HG03432 (cell line): ENCODE measurements at regions not wholly inside any gene's neighbourhood (a gene's known extent, or its start where the extent isn't known, plus 50 kb on each side); places are given as distances from the start of the nearest gene placed in this dataset.

Experiments
- ATAC-seq: cut with Tn5 transposase; IDR thresholded peaks from one replicate; pipeline ENCODE4 v1.9.1; 2021; ENCODE audit warnings: mild to moderate bottlenecking, moderate library complexity; ENCODE audit not compliant: unreplicated experiment

DNA sequence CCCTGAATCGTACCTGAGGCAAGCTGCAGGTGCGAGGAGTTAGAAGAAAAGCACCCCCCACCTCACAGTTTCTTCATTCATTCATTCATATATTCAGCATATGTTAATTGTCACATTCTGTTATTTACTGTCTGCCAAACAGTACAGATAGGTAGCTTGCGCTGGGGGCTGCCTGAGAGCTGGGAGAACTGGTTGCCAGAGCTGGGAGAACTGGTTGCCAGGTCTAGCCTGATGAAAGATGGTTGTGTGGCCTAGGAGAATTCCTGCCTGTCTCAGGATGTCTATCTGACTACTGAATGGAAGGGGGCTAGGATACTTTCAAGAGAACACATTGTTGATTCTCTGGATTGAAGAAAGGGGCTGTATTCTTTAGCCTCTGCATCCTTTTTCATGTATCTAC, 225.9 kb upstream of the POU3F1 start:
- no peak for ATAC-seq

DNA sequence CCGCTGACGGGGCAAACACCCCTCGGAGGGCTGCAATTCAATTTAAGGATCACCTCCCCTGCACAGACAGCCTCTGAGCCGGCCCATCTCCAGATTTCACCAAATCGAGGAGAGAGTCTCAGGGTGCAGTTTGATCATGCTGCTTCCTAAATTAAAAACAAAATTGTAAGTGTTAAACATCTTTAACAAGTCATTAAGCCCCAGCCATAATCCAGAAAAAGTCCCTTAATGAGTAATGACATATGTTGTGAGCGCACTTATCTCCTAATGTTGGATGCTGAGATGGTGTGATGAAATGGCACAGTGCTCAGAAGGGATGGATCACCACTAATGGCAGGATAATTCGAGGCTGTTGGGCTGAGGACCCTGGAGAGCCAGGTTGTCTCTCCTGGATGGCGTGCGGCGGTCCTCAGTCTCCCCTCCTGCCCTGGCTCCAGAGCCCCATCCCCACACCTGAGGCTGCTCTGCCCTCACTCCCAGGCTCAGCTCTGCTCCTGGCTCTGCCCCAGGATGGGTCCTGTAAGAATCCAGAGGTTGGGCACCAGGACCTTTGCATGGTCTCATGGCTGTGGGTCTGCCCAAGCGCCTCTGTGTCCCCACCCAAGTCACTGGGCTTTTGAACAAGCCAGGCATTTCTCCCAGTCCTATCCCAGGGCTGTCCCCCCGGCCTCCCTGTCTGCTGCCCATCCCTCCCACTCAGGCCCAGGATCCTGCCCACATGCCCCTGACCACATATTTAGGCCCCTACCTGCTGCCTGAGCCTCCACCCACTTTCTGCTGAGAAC, 224.4 kb upstream of the POU3F1 start:
- no peak for ATAC-seq

DNA sequence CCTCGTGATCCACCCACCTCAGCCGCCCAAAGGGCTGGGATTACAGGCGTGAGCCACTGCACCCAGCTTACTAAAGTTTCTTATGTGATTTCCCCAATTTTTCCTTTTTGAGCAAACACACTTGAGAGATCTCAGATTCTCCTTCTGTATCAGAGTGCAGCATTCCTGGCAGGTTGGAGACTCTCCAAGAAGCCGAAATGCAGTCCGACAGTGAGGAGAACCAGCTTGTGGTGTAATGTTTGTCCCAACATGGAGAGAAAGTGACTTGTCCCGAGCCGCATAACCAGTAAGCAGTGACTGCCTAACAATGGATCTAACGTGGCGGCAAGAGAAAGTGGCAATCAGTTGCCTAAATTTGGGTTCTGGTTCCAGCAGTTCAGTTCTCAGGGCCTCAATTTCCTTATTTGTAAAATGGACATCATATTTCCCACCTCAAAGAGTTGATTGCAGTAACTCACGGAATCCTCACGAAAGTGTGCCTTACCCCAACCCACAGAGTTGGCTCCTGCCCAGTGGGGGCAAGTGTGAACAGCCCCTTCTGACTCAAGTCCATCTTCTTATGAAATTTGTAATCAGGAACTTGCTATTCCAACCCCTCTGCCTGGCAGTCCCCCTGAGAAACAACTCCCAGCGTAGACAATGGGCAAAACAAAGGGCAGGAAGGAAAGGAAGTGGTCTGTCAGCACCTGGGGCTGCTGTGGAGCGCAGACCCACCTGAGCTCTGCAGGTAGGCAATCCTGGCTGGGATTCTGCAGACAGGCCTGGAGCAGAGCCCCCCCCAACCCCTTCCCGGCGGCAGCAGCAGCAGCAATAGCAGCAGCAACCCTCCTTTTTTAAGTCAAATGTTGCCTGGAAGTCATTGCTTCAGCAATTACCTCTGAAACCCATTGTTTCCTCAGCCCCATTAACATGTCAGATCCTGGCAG, 223.6 kb upstream of the POU3F1 start:
- ATAC-seq: no peak

DNA sequence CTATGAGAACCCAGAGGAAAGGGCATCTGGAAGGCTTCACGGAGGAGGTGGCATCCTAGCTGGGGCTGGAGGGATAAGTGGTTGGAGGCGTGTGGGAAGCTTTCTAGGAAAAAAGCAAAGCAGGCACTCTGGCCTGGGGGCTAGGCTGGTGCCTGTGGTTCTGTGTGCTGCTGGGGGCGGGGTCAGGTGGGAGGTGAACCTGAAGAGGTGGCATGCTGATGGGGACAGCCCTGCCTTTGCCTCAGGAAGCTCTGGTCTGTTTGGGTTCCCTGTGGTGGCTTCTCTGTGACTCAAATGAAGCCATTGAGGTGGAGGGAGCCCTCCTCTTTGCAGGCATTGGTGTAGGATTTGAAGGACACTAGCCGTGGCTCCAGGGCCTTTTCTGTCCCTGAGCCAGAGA, 221.6 kb upstream of the POU3F1 start:
- no peak for ATAC-seq

DNA sequence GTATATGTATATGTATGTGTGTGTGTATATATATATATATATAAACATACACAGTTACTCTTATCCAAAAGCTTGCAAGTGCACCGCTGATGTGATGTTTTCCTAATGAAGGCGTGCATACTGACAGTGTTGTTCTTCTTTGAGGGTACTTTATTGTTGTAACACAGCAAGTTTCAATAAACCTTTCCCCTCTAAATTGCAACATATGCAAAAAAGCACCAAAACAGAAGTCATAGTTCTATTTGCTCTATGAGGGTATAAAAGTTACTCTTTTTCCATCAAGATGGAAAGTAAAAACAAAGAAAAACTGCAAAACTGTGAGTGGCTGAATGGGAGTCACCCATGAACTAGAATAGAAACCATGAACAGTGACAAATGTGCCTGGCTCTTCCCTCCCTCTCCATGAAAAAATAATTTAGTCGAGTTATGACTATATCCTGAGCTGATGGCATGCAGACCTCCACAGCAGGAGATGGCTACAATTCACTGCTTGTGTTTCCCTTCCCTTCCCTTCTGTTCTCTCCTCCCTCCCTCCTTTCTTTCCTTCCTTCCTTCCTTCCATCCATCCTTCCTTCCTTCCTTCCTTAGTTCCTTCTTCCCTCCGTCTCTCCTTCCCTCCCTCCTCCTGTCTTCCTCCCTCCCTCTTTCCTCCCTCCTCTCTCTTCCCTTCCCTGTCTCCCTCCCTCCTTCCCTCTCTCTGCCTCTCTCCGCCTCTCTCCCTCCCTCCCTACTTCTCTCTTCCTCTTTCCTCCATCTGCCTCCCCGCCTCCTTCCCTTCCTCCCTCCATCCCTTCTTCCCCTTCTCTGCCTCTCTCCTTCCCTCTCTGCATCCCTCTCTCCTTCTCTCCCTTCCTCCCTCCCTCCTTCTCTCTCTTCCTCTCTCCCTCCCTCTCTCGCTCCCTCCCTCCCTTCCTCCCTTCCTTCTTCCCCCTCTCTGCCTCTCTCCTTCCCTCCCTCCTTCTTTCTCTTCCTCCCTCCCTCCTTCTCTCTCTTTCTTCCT, 220.7 kb upstream of the POU3F1 start:
- ATAC-seq: no peak

DNA sequence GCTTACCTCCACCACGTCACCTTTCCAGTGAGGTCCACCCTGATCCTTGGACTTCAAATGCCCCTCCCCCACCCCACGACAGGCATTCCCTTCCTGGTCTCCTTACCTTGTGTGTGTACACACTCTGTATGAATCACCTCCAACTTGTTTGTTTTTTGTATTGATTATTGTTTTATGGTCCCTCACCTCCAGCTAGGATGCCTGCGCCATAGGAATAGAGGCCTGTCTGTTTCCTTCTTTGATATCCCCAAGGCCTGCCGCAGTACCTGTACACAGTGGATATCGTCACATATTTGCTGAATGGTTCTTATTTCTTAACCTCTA, 219.6 kb upstream of the POU3F1 start:
- no peak for ATAC-seq

DNA sequence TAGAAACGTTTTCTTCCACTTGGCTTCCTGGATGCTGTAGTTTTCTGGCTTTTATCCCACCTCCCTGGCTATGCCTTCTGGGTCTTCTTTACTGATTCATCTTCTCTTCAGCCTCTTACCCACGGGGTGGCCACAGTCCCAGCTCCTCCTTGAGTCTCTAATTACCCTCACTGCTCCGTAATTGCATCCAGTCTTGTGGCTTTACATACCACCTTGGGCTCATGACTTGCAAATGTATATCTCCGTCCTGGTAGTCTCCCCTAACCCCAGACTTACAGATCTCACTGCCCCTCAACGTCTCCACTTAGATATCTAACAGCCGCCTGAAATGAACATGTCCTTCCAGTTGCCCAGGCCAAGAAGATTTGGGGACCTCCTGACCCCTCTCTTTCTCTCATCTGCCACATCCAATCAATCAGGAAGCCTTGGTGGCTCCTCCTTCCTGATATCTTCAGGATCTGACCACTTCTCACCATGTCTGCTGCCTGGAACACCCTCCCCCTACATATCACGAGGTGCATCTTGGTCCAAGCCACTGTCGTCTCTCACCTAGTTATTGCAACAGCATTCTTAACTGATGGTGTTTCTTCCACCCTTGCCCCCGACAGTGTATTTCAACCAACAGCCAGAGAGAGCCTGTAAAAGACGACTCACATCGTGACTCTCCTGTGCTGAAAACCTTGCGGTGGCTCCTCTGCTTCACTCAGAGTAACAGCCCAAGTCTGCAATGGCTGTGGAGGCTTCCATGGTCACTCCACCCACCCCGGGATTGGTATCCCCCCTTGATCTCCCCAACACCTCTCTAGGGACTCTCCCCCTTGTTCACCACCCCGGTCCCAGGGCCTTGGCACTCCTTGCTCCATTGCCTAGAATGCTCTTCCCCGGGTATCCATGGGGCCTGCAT, 219.0 kb upstream of the POU3F1 start:
- no peak for ATAC-seq

DNA sequence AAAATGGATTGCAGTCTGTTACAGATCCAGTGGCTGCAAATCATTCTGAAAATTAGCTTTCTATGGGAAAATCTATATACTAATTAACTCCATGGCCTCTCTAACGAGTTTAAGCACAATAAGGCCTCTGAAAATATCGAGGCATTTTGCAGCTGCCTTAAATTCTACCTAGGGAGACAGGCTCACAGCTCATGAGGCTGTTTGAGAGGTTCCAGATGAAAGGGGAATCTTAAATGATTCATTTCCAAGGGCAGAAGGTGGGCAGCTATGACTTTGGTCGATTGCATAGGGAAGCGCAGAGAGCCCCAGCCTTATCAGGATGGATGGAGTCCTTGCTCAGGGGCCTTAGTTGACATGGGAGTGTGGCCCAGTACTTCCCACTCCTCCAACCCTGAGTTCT, 216.8 kb upstream of the POU3F1 start:
- ATAC-seq: no peak

DNA sequence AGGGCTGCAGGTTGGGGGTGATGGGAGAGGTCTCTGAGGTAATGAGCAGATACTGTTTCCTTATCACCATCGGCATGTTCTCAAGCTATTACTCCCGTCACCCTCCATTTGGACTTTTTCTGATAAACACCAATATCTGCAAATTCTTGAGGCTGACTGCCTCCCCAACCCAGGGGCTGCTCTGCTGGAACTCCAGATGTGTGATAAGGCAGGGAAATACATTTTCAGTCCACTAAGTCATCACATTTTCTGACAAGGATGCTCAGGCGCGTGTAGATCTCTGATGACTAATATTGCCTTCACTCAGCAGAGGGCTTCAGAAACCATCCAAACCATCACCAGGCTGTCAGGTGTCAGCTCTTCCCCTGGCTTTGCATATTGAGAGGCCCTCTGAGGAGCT, 215.0 kb upstream of the POU3F1 start:
- ATAC-seq: no peak

DNA sequence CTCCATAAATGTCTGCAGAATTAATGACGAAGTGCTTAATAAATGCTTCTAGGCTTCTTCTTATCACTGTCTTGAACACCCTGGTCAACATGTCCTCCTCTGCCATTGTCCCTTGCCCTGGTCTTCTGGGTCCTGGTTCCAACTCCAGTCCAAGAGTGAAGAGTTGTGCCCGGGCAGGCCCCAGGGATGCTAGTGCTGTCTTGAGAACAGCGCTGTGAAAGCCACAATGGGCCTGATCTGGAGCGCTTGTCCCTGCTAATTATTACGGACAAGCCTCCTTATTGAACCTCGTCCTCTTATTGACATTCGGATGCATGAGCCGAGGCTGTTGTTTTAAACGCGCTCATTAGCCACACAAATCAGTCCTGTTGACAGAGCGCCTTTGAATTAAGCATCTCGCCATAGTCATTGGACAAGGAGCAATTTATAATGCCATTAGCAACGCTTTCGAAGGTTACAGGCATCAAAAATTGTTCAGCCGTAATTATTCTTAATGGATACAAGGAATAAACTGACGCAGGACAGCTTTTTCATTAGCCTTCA, 211.6 kb upstream of the POU3F1 start:
- no peak for ATAC-seq

DNA sequence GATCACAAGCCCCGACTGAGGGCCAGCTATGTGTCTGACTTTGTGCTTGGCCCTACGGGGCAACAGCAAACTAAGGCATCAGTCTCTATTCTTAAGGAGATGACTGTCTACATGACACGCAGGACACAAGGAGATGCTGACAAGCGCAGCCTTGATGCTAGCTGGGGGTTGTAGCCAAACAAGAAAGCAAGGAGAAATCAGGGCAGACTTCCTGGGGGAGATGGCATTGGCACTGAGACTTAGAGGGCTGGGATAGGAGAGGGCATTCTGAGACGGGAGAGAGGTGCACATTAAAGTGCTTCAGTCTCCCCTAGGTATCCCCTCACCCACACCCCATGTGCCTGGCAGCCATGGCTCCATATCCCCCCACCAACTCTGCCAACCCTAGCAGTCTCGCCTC, 210.8 kb upstream of the POU3F1 start:
- ATAC-seq: no peak

DNA sequence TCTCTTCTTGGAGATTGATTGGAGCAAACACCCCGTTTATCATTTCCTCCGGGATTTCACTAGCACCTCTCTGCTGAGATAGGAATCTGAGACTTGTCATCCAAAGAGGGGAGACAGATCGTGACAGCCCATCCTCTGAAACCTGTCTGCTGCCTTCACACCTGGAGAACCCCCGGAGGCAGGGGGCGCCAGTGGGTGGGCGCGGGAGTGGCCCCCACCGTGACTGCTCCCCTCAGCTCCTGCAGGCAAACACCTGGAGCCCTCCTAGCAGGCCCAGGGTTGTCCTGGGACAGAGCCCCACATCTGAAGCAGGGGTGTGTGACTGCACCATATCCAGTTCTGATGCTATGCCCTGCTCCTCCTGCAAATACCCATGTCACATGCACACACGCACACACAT, 209.5 kb upstream of the POU3F1 start:
- ATAC-seq: no peak

DNA sequence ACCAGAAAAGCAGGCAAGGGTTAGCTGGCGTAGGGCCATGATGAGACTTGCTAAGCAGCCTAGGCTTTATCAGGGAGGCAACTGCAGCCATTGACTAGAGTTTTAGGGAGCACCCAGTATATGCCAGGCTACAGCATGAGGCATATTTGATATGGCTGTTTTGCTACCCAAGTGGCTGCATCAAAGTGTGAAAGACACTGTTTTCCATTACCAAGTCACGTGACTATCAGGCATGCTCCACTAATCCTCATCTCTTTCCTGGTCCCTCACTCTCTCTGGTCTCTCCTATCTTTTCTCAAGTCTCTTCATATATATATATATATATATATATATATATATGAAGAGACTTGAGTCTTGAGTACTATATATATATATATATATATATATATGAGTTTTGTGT, 206.7 kb upstream of the POU3F1 start:
- ATAC-seq: no peak

DNA sequence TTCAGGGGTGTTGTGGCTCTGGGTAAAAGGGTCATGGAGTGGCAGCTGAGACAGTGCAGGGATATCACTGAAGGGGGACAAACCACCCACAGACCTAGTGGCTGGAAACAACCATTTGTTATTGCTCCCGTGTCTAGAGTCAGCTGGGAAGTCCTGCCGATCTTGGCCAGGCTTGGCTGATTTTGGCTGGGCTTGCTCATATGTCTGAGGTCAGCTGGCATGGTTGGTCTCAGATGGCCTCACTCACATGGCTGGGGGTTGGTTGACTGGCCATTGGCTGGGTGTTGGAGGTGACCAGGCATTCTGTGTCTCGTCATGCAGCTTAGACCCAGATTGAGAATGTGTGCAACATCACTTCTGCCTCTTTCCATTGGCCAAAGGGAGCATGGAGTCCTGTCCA, 203.8 kb upstream of the POU3F1 start:
- ATAC-seq: no peak

DNA sequence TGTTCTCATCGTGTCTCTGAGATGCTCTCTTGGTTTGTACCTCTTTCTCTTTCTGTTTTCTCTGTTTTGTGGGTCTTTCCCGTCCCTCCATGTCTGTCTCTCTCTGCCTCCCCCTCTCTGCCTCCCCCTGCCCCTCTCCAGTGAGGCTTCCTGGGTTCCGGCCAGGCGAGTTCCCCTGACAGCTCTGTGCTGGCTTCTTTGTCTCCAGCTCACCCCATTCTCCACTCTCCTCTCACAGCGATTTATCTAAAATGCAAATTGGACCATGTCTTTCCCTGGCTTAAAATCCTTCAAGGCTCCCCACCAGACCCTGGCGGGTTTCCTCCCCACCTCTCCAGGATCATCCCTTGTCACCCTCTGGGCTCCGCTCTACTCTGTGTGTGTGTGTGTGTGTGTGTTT, 202.4 kb upstream of the POU3F1 start:
- ATAC-seq: no peak

DNA sequence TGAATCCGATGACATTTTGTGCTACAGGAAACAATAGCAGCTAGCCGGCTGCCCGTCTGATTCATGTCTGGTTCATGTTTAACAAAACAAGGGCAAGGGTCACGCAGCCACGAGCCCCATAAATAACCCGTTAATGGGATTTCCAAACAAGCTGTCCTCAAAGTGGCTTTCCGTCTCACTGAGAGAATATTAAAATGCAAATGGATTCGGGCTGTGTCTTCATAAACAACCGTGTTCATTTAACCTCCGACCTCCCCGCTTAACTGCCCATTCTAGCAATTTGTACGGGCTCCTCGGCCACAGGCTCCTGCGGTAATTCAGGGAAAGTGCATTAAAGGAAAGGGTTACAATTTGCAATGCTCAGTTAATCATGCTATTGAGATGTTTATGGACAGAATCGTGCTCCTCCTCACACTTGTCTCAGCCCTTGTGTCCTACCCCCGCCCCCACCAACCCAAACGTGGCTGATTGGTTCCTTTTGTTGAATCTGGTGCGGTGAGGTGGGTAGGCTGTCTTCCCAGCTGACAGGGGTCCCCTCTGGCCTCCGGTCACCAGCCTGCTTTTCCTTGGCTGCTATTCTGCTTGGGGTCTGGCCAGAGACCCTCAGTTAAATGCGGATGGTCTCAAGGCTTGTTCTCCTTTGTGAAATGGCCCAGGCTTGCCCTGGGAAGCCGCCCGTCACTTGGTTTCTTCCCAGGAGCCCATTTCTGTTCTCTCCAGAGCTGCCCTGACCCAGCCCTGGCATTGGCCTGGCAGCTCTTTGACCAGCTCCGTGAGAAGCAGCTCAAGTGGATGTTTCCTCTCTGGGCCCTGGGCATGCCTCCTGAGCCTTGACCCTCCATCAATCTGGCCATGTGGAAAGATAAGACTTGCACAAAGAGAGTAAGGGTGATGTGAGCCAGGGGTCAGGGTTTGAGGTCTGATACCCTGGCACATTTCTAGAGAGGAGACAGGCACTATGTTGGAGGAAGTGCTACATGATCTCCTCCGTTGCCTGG, 200.7 kb upstream of the POU3F1 start:
- ATAC-seq: no peak

DNA sequence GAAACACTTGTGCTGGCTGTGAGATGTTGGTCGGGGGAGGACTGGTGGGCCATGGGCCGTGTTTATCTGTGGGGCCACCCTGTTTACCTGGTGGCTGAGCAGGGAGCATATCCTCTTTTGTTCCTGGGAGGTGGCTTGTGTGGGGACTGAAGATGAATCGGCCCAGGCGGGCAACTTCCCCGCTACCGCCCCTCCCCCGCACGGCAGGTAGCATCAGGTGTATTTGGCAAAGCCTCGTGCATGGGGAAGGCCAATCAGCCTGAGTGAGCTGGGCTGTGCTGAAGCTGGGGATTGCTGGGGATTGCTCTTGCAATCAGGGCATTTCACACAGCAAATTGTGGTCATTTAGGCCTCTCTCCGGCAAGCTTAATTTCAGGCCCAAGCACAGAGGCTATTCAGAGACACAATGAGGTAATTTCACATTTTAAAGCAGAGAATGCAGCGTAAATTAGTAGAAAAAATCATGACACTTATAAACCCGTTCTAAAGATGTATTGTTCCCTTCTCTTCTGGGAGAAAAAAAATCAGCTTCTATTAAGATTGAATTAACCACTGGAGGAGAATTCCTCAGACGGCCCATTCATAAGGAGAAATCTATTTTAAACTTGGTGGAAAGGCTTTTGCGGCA, 197.7 kb upstream of the POU3F1 start:
- no peak for ATAC-seq

DNA sequence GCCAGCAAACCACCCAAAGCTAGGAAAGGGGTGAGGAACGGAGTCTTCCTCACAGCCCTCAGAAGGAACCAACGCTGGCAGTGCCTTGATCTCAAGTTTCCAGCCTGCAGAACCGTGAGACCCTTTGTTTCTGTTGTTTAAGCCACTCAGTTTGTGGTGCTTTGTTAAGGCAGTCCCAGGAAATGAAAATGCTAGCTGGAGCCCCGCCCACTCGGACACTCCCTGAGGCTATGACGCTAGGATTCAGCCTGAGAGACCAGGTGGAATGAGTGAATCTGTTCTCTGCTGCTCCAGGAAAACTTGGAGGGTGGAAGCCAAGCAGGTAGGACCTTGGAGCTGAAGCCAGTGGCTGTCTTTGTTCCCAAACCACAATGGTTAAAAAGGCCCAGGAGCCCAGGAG, 196.5 kb upstream of the POU3F1 start:
- no peak for ATAC-seq
